ENCODE measurements at regions not wholly inside any gene's neighbourhood (a gene's known extent, or its start where the extent isn't known, plus 50 kb on each side); places are given as distances from the start of the nearest gene placed in this dataset.

DNA sequence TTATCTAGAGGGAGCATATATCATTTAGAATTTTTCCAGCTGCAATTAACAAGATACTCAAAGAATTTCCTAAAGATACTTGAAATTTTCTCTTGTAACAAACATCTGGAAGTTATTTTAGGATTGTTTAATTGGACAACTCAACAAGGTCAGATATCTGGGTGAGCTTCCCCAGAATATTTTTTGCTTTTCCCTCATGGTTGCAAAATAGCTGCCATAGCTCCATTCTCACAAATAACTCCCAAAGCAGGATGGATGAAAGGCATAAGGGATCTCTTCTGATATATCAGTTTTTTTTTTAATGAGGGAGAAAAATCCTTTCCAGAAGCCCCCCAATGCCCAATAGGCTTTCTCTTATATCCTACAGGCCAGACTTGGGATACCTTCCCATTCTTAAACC is 56.6 kb upstream of the SLC25A26 start (continued):
- TF ChIP-seq REST (IDR thresholded peaks at IDR 0.05; ENCODE audit: low read depth, low read length): no peak
- no peak for TF ChIP-seq ZNF622 (IDR thresholded peaks at IDR 0.05)
- no peak for TF ChIP-seq SPI1 (IDR thresholded peaks at IDR 0.05; ENCODE audit: borderline replicate concordance, insufficient read depth, low read depth, low read length)
- no peak for TF ChIP-seq TCF12 (IDR thresholded peaks at IDR 0.05; ENCODE audit: low read depth, low read length)
- no peak for TF ChIP-seq ELK1 (IDR thresholded peaks at IDR 0.05; ENCODE audit: low read depth, low read length)
- TF ChIP-seq PAX5 (IDR thresholded peaks at IDR 0.05; ENCODE audit: borderline replicate concordance, low read depth, low read length): no peak

DNA sequence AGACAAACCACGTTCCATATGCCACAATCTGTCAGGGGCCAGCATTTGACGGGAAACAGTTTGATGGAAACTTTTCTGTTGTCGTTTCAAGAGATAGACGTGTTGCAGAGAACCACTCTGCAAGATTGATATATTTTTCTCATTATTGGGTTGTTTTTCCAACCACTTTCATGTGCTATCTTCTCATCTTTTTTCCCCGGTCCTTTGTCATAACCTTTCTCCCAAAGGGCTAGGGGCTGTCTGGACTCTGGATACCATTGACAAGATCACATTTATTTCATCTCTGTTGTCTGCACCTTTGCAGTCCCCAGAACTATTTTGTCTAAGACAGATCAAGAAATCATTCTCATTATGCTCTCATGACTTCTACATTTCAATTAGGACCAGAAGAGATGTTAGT is 57.6 kb upstream of the SLC25A26 start:
- Histone ChIP-seq H4K20me1 (ENCODE audit: control insufficient read depth, insufficient read depth) (no peaks in the 10 kb centered on the region), H3K9ac (ENCODE audit: control insufficient read depth, insufficient read depth, low read length) (no peak overlapping the region), H3K27me3 (replicated peaks in 1 of 2; ENCODE audit: control insufficient read depth in 2 of 2, insufficient read depth in 2 of 2, low read length in 1 of 2) (peaks cover 0 to 2% of the 10 kb centered on the region in 2 experiments; a peak in 2 of 4 replicates), H3K4me3 (no peak overlapping the region), H3K4me2 (ENCODE audit: control insufficient read depth, insufficient read depth) (no peak overlapping the region), H3K4me1 (ENCODE audit: control insufficient read depth, insufficient read depth, low read length) (no peaks in the 10 kb centered on the region), H3K27ac (ENCODE audit: control insufficient read depth, insufficient read depth) (no peak overlapping the region), H2AFZ (ENCODE audit: control insufficient read depth, low read depth, low read length) (no peak overlapping the region), H3K9me3 (replicated peaks; ENCODE audit: control insufficient read depth, insufficient read depth, low read length) (no peaks in the 10 kb centered on the region), H3K79me2 (ENCODE audit: control insufficient read depth, insufficient read depth, low read length) (no peaks in the 10 kb centered on the region), H3K36me3 (ENCODE audit: control insufficient read depth in 2 of 2, insufficient read depth in 2 of 2, low read length in 1 of 2) (no peaks in the 10 kb centered on the region)
- ChIA-PET RAD21 (ENCODE audit: unreplicated experiment) (no interaction called here), CTCF (no interaction called here), POLR2A (no interaction called here), SMC1A (ENCODE audit: uncharacterized antibody, unreplicated experiment) (interaction anchor here (0.6 kb wide), 1 partner anchor 200 kb away, joined by 3 read pairs; no protein-coding TSS in a partner anchor)
- in situ Hi-C loops (cut with MboI): no loop called here
- BruUV-seq (replicated peaks): no TSS peak
- intact Hi-C loops (cut with micrococcal nuclease; ENCODE audit: unreplicated experiment): no loop called here
- 28% methylated on average over 5 of the region's 5 CpGs for WGBS (ENCODE audit: insufficient coverage, insufficient replicate concordance, low lambda C conversion rate, missing lambda C conversion rate)
- no peak for DNase-seq (ENCODE audit: low read depth, low spot score)
- ATAC-seq: no peak
- no peak for FAIRE-seq
- TF ChIP-seq YY1 (IDR thresholded peaks at IDR 0.05; ENCODE audit: low read depth, low read length) (no peak), SREBF2 (IDR thresholded peaks at IDR 0.05; ENCODE audit: low read length) (no peak), CREM (IDR thresholded peaks at IDR 0.05; ENCODE audit: low read depth) (no peak), REST (IDR thresholded peaks at IDR 0.05; ENCODE audit: low read depth, low read length) (no peak), CEBPZ (IDR thresholded peaks at IDR 0.05; ENCODE audit: low read depth, low read length) (no peak), MAX (IDR thresholded peaks at IDR 0.05; ENCODE audit: low read depth, low read length) (no peak), LARP7 (IDR thresholded peaks at IDR 0.05) (no peak)

Measured in GM12878 (cell line).